Skeletal muscle tissue (tissue), 3 donors: ENCODE measurements at regions not wholly inside any gene's neighbourhood (a gene's known extent, or its start where the extent isn't known, plus 50 kb on each side); places are given as distances from the start of the nearest gene placed in this dataset.
A peak's percentile ranks its signal among the peaks of the same experiment; 100 is the strongest.

ENCODE experiments used
- H3K27ac ChIP-seq: one replicate; pipeline ENCODE4 v1.7.0; 2013; ENCODE audit warnings: mild to moderate bottlenecking, low read depth, low read length, inconsistent platforms
- H3K27me3 ChIP-seq, 3 donors: one replicate each; pipeline ENCODE4 v1.7.0; 2013; ENCODE audit warnings: low read length in 3 of 3; ENCODE audit not compliant: control insufficient read depth in 3 of 3, insufficient read depth in 3 of 3
- H3K36me3 ChIP-seq, 3 donors: one replicate each; pipeline ENCODE4 v1.7.0; 2013; ENCODE audit warnings: low read length in 3 of 3; ENCODE audit not compliant: control insufficient read depth in 3 of 3, insufficient read depth in 3 of 3
- H3K4me1 ChIP-seq, 3 donors: one replicate each; pipeline ENCODE4 v1.7.0; 2013; ENCODE audit warnings: low read length in 3 of 3, mild to moderate bottlenecking in 3 of 3; ENCODE audit not compliant: control insufficient read depth in 3 of 3, insufficient read depth in 3 of 3
- H3K4me3 ChIP-seq, 3 donors: one replicate each; pipeline ENCODE4 v1.7.0; 2013; ENCODE audit warnings: low read length in 3 of 3
- H3K9ac ChIP-seq, 3 donors: one replicate each; pipeline ENCODE4 v1.7.0; 2013; ENCODE audit warnings: low read length in 3 of 3, mild to moderate bottlenecking in 3 of 3, moderate library complexity in 2 of 3, low read depth in 1 of 3
- H3K9me3 ChIP-seq, 3 donors: one replicate each; pipeline ENCODE4 v1.7.0; 2013; ENCODE audit warnings: low read length in 3 of 3; ENCODE audit not compliant: control insufficient read depth in 3 of 3
- donor health status: Osteomylitis.

DNA sequence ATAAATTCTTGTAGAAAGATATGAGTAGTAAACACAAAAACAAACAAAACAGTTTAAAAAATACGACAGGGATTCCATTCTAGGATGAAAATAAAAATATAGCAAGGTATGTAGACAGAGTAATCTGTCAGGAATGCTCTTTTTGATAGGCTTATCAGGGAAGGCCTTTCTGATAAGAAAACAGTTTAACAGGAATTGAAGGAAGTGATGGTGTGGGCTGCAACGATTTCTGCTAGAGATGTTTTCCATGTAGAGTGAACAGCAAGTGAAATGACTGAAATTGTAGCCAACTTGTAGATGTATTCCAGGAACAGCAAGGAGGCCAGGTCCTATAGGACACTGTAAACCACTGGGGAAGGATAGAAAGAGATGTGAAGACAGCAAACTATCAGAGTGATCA, 689.7 kb upstream of the GJE1 start:
- Histone ChIP-seq H3K36me3 (no peaks in the 10 kb centered on the region), H3K4me3 (no peak overlapping the region), H3K27ac (no peak overlapping the region), H3K4me1 (no peaks in the 10 kb centered on the region), H3K9ac (no peak overlapping the region), H3K27me3 (no peaks in the 10 kb centered on the region), H3K9me3 (no peaks in the 10 kb centered on the region)

DNA sequence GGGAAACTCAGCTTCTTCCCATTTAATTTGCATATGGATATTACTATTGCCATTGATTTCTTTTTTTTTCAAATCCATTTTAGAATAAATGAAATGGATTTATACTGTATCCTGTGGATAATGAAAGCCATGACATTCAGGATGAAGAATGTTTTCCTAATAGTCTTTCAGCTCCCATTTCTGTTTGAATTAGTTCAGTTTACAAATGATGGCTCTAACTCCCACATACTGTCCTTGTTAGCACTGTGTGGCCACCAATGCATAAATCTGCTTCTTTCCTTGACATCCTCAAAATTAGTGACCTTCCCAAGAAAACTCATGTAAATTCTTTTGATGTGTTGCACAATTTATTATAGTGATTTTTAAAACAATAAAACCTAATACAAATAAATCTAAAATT, 693.2 kb upstream of the GJE1 start:
- Histone ChIP-seq H3K9ac (no peak overlapping the region), H3K27me3 (no peaks in the 10 kb centered on the region), H3K9me3 (no peaks in the 10 kb centered on the region), H3K27ac (no peak overlapping the region), H3K36me3 (no peaks in the 10 kb centered on the region), H3K4me1 (no peaks in the 10 kb centered on the region), H3K4me3 (no peak overlapping the region)

DNA sequence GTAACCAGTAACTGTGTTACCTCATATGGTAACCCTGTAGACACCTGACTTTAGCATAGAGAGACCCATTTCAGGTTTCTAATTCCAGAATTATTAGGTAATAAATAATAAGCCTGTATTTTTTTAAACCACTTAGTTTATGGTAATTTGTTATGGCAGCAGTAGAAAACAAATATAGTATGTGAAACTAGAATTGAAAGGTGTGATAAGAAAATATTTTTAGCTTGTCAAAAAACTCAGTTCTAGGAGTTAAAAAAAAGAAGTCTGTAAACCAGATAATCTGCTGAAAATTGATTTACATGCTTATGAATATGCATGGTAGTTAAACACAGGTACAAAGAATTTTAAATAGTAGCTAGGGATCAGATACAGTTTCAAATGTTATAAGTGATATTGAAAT, 695.0 kb upstream of the GJE1 start:
- H3K27ac ChIP-seq = no peak overlapping the region
- H3K9ac ChIP-seq = no peak overlapping the region
- H3K27me3 ChIP-seq = no peaks in the 10 kb centered on the region
- no peaks in the 10 kb centered on the region for H3K36me3 ChIP-seq
- no peak overlapping the region for H3K4me3 ChIP-seq
- H3K4me1 ChIP-seq = no peaks in the 10 kb centered on the region
- no peaks in the 10 kb centered on the region for H3K9me3 ChIP-seq

GRCh38 chr6:141437011-141437410, 695.7 kb upstream of the GJE1 start:
- Histone ChIP-seq H3K27ac (no peak overlapping the region), H3K9ac (no peak overlapping the region), H3K9me3 (no peaks in the 10 kb centered on the region), H3K27me3 (no peaks in the 10 kb centered on the region), H3K36me3 (no peaks in the 10 kb centered on the region), H3K4me1 (no peaks in the 10 kb centered on the region), H3K4me3 (no peak overlapping the region)

GRCh38 chr6:141426400-141426980, 706.2 kb upstream of the GJE1 start:
- no peaks in the 10 kb centered on the region for H3K4me1 ChIP-seq
- no peaks in the 10 kb centered on the region for H3K9me3 ChIP-seq
- no peaks in the 10 kb centered on the region for H3K36me3 ChIP-seq
- H3K27me3 ChIP-seq = no peaks in the 10 kb centered on the region
- H3K9ac ChIP-seq = no peak overlapping the region
- H3K27ac ChIP-seq = no peak overlapping the region
- H3K4me3 ChIP-seq = no peak overlapping the region

GRCh38 chr6:141421378-141421777, 711.3 kb upstream of the GJE1 start:
- H3K36me3 ChIP-seq = no peaks in the 10 kb centered on the region
- H3K4me3 ChIP-seq = no peak overlapping the region
- H3K9me3 ChIP-seq = no peaks in the 10 kb centered on the region
- no peak overlapping the region for H3K9ac ChIP-seq
- H3K27me3 ChIP-seq = no peaks in the 10 kb centered on the region
- H3K4me1 ChIP-seq = no peaks in the 10 kb centered on the region
- H3K27ac ChIP-seq = no peak overlapping the region

DNA sequence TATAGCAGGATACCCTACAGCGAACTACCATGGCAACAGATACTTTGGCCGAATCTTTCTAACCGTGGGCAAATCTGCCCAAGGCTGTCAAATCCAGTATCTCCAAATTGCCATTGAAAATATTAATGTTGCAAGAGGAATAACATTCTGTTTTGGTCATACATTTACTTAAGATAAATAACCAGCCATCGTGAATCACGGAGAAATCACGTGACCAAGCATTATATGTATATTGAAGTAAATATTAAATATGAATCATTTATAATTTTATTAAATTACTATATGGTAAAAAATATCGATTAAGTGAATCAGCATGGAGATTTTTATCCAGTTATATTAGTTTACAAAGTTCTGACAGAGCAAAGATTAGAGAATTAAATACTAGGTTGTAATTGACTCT, 714.6 kb upstream of the GJE1 start:
- Histone ChIP-seq H3K27ac (no peak overlapping the region), H3K9me3 (no peaks in the 10 kb centered on the region), H3K27me3 (no peaks in the 10 kb centered on the region)

GRCh38 chr6:141415896-141416295, 716.8 kb upstream of the GJE1 start:
- Histone ChIP-seq H3K4me1 (peaks cover 0 to 3% (median 0%) of the 10 kb centered on the region in 3 donors), H3K27me3 (no peaks in the 10 kb centered on the region), H3K9me3 (no peaks in the 10 kb centered on the region), H3K36me3 (no peaks in the 10 kb centered on the region), H3K9ac (no peak overlapping the region), H3K27ac (no peak overlapping the region), H3K4me3 (no peak overlapping the region)

More for the DNA sequence above, 714.6 kb upstream of the GJE1 start:
- H3K4me1 ChIP-seq = peaks cover 0 to 2% (median 0%) of the 10 kb centered on the region in 3 donors
- no peaks in the 10 kb centered on the region for H3K36me3 ChIP-seq
- no peak overlapping the region for H3K4me3 ChIP-seq
- H3K9ac ChIP-seq = no peak overlapping the region

DNA sequence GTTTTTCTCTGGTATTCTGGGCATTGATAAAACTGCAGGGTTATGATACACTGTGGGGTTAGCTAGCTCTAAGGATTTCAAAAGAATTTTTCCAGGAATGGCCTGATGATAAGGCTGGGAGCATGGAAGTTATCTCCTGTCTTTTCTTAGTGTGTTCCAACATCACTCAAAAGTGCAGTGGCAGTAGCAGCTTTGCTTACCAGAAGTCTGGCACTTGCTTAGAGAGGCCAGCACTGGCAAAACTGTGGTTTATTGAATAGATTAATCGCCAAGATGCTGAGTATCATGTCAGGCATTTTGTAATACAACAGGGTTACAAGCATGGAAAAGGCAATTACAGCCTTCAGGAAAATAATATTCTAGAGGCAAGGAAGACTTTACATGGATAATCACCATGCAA, 719.5 kb upstream of the GJE1 start:
- Histone ChIP-seq H3K4me3 (no peak overlapping the region), H3K36me3 (peaks cover 0 to 9% (median 5%) of the 10 kb centered on the region in 3 donors), H3K27me3 (no peaks in the 10 kb centered on the region), H3K9me3 (peaks cover 2 to 7% (median 3%) of the 10 kb centered on the region in 3 donors), H3K9ac (no peak overlapping the region), H3K27ac (no peak overlapping the region), H3K4me1 (peaks cover 0 to 3% (median 0%) of the 10 kb centered on the region in 3 donors)

DNA sequence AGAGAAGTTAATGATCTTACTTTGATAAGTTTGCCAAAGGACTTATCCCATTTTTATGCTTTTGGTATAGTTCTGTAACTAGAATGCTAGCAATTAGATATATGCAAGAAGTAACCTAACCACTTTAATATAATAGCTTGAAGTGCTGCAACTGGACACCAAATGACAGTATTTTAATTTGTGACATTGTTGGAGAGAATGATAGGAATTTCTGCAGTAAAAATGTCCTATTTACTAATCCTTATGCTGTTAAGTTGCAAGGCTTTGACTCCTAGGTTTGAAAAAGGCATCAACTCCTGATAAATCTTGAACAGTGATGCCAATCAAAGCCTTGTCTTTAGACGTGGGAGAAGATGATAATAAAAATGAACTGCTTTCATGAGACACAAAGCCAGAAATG, 726.0 kb upstream of the GJE1 start:
- peak overlapping the region; percentile 15 to 69 (median 59) for H3K4me3 ChIP-seq
- H3K27ac ChIP-seq = no peak overlapping the region
- peaks cover 5 to 9% (median 8%) of the 10 kb centered on the region in 3 donors for H3K4me1 ChIP-seq
- peak overlapping the region; percentile 29 to 63 (median 36) for H3K9ac ChIP-seq
- H3K27me3 ChIP-seq = no peaks in the 10 kb centered on the region
- H3K36me3 ChIP-seq = peaks cover 0 to 10% (median 6%) of the 10 kb centered on the region in 3 donors
- H3K9me3 ChIP-seq = peaks cover 2 to 9% (median 3%) of the 10 kb centered on the region in 3 donors
